HFF-Myc (cell line): ENCODE measurements at regions not wholly inside any gene's neighbourhood (a gene's known extent, or its start where the extent isn't known, plus 50 kb on each side); places are given as distances from the start of the nearest gene placed in this dataset.

ENCODE experiments used
- DNase-seq: peaks from one replicate; pipeline ENCODE4 v3.0.0-alpha.2; 2011; ENCODE audit warnings: low read depth; ENCODE audit errors: extremely low read depth
- H3K4me3 ChIP-seq: replicated peaks from 2 replicates; pipeline ENCODE4 v1.5.1; 2011; ENCODE audit warnings: low read depth, mild to moderate bottlenecking, control low read depth, low read length
- TF ChIP-seq, protein P1 (sequence below): IDR thresholded peaks from 2 replicates; pipeline ENCODE4 v1.5.1; 2012; ENCODE audit warnings: mild to moderate bottlenecking, low read depth, low read length, control low read depth; ENCODE audit errors: missing control alignments

DNA sequence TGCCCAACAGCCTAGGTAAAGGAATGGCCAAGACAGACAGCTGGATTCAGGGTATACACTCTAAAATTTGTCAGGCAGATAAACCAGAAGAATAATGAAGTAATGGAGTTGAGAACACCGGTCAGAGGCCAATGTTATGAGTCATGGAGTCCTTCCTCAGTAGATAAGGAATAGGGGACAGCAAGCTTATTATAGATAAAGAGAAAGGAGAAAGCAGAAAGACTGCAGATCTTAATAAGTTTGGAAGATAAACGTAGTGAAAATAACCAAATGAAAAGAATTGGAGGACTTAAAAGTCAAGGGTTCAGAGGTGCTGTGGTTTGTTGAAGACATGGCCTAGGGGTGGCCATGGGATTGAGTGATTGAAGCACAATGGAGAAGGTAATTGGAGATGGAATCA, 63.5 kb upstream of the NFE2L2 start:
- H3K4me3 ChIP-seq, result no peak overlapping the region
- no peak for DNase-seq
- TF ChIP-seq, protein P1, sequence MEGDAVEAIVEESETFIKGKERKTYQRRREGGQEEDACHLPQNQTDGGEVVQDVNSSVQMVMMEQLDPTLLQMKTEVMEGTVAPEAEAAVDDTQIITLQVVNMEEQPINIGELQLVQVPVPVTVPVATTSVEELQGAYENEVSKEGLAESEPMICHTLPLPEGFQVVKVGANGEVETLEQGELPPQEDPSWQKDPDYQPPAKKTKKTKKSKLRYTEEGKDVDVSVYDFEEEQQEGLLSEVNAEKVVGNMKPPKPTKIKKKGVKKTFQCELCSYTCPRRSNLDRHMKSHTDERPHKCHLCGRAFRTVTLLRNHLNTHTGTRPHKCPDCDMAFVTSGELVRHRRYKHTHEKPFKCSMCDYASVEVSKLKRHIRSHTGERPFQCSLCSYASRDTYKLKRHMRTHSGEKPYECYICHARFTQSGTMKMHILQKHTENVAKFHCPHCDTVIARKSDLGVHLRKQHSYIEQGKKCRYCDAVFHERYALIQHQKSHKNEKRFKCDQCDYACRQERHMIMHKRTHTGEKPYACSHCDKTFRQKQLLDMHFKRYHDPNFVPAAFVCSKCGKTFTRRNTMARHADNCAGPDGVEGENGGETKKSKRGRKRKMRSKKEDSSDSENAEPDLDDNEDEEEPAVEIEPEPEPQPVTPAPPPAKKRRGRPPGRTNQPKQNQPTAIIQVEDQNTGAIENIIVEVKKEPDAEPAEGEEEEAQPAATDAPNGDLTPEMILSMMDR, result no peak

DNA sequence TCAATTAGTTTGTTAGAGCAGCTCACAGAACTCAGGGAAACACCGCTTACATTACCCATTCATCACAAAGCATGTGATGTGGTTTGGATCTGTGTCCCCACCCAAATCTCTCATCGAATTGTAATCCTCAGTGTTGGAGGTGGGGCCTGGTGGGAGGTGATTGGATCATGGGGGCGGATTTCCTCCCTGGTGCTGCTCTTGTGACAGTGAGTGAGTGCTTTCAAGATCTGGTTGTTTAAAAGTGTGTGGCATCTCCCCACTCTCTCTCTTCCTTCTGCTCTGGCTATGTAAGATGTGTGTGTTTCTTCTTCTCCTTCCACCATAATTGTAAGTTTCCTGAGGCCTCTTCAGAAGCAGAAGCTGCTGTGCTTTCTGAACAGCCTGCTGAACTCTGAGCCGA, 63.5 kb upstream of the AGPS start:
- TF ChIP-seq, protein P1, result no peak
- DNase-seq, result no peak
- H3K4me3 ChIP-seq, result no peak overlapping the region

DNA sequence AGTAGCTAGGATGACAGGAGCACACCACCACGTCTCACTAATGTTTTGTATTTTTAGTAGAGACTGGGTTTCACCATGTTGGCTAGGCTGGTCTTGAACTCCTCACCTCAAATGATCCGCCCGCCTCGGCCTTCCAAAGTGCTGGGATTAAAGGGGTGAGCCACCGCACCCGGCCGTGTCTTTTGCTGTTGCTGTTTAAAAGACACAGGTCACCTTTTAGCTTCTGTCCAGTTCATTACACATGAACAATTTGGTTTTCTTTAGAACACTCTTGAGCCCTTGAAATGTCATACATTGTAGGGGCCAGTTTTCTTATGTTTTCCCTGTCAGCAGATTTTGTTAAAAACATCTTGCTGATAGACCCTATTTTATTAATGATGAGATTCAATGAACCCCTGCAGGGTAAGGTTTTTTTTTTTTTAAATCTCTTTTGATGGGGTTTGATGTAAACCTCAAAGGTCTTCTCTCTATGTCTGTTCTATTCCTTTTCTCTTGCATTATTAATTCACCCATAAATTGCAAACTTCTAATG, 61.0 kb upstream of the AGPS start:
- no peak overlapping the region for H3K4me3 ChIP-seq
- TF ChIP-seq, protein P1, result no peak
- DNase-seq, result no peak

DNA sequence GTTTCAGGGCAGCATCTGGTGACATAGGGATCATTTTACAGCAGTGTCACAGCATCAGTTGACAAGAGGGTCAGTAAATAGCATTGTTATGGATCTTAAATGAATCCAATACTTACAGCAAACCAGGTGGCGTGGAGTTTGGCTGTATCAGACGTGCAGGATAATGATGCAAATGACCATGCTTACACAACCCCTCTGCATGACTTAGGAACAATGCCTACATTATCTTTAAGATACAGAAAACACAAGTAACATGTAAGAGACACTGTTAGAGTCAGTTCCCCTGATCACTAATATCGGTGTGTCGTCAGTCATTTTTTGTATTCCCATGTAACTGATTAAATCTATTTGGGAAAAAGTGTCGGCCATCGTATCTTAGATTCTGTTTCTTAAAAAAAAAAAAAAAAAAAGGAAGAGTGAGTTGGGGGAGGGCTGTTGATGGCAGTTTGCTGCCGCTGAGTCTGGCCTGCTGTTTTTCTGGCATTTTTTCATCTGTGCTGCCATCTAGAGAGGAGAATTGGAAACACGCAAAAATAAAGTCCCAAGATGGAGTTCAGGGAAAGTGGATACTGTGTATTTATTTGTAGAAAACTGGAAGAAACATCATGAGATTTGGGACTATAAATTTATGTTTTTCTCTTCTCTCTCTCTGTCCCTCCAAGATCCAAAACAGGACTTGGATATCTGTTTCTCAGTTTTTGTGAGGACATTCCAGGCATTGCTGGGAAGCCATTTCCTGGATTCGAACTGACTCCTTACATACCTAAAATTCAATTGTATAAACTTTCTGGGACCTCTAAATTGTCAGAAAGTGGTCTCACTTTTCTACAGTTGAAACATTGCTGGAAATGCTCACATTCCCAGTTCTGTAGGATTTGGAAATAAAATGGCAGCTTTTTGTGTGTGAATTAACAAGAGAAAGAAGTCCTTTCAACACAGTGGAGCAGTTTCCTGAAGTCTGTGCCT, 60.3 kb upstream of the AGPS start:
- H3K4me3 ChIP-seq, result no peak overlapping the region
- peak; percentile 61 for DNase-seq
- TF ChIP-seq, protein P1, result peak; percentile 57

DNA sequence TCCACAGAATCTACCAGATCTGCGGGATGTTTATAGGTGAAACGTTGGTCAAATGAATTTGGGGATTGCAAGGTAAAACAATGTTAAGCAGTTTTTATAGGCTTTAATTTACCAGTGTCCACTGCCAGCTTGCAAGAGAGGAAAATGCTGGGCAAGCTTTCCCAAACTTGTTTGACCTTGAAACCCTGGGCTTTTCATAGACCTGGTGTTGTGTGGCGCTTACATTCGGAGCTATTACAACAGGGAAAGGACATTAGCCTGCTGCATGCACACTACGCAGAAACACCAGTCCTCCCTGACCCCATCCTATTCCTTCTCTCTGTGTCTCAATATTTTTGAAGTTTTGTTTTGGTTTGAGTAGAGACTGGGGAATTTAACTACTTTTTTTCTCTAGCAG, 59.6 kb upstream of the AGPS start:
- no peak overlapping the region for H3K4me3 ChIP-seq
- DNase-seq, result no peak
- TF ChIP-seq, protein P1, result no peak

DNA sequence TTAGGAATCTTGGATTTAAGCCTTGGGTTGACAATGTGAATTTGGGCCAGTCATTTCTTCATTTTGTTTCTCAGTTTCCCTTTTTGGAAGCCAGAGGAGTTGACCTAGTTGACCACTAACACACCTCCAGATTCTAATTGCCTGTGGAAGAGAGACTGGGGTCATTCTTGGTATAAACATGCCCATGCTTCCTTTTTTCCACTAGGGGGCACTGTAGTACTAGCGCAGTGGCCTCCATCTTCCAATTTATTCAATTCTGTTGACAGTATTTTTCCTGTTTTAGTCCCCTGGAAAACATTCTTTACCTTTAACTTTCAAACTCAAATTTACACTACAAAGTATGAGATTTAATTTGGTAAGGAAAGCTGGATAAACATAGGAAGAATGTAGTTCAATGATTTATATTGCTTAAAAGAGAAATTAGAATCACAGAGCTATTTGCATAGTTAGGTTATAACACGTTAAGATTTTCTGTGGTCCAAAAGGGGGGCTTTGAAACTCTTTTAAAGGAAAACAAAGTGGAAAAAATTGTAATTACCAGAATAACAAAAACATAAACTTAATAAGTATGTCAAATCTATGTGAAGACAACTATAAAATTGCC, 57.5 kb upstream of the AGPS start:
- TF ChIP-seq, protein P1, result peak; percentile 86
- no peak for DNase-seq
- no peak overlapping the region for H3K4me3 ChIP-seq
